ENCODE measurements at regions not wholly inside any gene's neighbourhood (a gene's known extent, or its start where the extent isn't known, plus 50 kb on each side); places are given as distances from the start of the nearest gene placed in this dataset.

GRCh38 chr4:14829795-14830194 lies 172.5 kb upstream of the CPEB2 start:
- no peak for FAIRE-seq

- no peak for FAIRE-seq
These were observed 170.9 kb upstream of the CPEB2 start for GRCh38 chr4:14831416-14831815.

GRCh38 chr4:14833053-14833452 lies 169.2 kb upstream of the CPEB2 start:
- FAIRE-seq = no peak

GRCh38 chr4:14834382-14834781 lies 167.9 kb upstream of the CPEB2 start:
- FAIRE-seq = no peak

GRCh38 chr4:14835288-14835687 lies 167.0 kb upstream of the CPEB2 start:
- FAIRE-seq = no peak

GRCh38 chr4:14835708-14836425 lies 166.4 kb upstream of the CPEB2 start:
- no peak for FAIRE-seq

GRCh38 chr4:14837860-14838259 lies 164.4 kb upstream of the CPEB2 start:
- FAIRE-seq = no peak

- FAIRE-seq = no peak
These were observed 160.2 kb upstream of the CPEB2 start for GRCh38 chr4:14841801-14842768.

- no peak for FAIRE-seq
These were observed 159.2 kb upstream of the CPEB2 start for GRCh38 chr4:14842964-14843630.

GRCh38 chr4:14844061-14844460 lies 158.2 kb upstream of the CPEB2 start:
- no peak for FAIRE-seq

- FAIRE-seq = no peak
These were observed 154.1 kb upstream of the CPEB2 start for GRCh38 chr4:14848229-14848628.

- no peak for FAIRE-seq
These were observed 151.7 kb upstream of the CPEB2 start for GRCh38 chr4:14850455-14851097.

GRCh38 chr4:14853176-14853943 lies 148.9 kb upstream of the CPEB2 start:
- FAIRE-seq = no peak

GRCh38 chr4:14855719-14856061 lies 146.6 kb upstream of the CPEB2 start:
- no peak for FAIRE-seq

GRCh38 chr4:14856062-14856933 lies 146.0 kb upstream of the CPEB2 start:
- no peak for FAIRE-seq

GRCh38 chr4:14856934-14857235 lies 145.4 kb upstream of the CPEB2 start:
- FAIRE-seq = no peak

GRCh38 chr4:14857475-14857874 lies 144.8 kb upstream of the CPEB2 start:
- no peak for FAIRE-seq

- FAIRE-seq = no peak
These were observed 144.3 kb upstream of the CPEB2 start for GRCh38 chr4:14857981-14858380.

GRCh38 chr4:14862891-14863290 lies 139.4 kb upstream of the CPEB2 start:
- no peak for FAIRE-seq

- no peak for FAIRE-seq
These were observed 138.6 kb upstream of the CPEB2 start for GRCh38 chr4:14863418-14864364.

Data from colon (tissue), 2 donors.